Upper lobe of left lung (tissue), 6 donors: ENCODE measurements at regions not wholly inside any gene's neighbourhood (a gene's known extent, or its start where the extent isn't known, plus 50 kb on each side); places are given as distances from the start of the nearest gene placed in this dataset.

ENCODE experiments used
- ATAC-seq, 2 donors: fragments of 200-7000 bp; cut with Tn5 transposase; one replicate each; pipeline ENCODE4 v1.9.1; 2022; ENCODE audit warnings: mild to moderate bottlenecking in 2 of 2, moderate library complexity in 2 of 2; ENCODE audit not compliant: low FRiP score in 2 of 2
- DNase-seq, 2 donors: peaks; one replicate each; pipeline ENCODE4 v3.0.0-alpha.2; 2019 to 2020
- H3K27ac ChIP-seq, 4 donors: fragments of 200-600 bp; sonication (generic); one replicate each; pipeline ENCODE4 v1.5.1; 2016 to 2019
- H3K27me3 ChIP-seq, 4 donors: fragments of 200-600 bp; sonication (generic); one replicate each; pipeline ENCODE4 v1.5.1; 2017 to 2019
- H3K36me3 ChIP-seq, 4 donors: fragments of 200-600 bp; sonication (generic); one replicate each; pipeline ENCODE4 v1.5.1; 2016 to 2019
- H3K4me1 ChIP-seq, 4 donors: fragments of 200-600 bp; sonication (generic); one replicate each; pipeline ENCODE4 v1.5.1; 2018 to 2019
- H3K4me3 ChIP-seq, 4 donors: fragments of 200-600 bp; sonication (generic); one replicate each; pipeline ENCODE4 v1.5.1; 2017 to 2019; ENCODE audit warnings: mild to moderate bottlenecking in 2 of 4, moderate library complexity in 1 of 4
- H3K9me3 ChIP-seq, 4 donors: fragments of 200-600 bp; sonication (generic); one replicate each; pipeline ENCODE4 v1.5.1; 2018 to 2019
- CTCF ChIP-seq, 6 experiments: fragments of 450-650 bp in 4 of 6; fragments of 200-600 bp in 2 of 6; sonication (generic) in 2 of 6; IDR thresholded peaks; one replicate each; pipeline ENCODE4 v1.5.1; 2016 to 2019; ENCODE audit warnings: antibody characterized with exemption in 6 of 6
- EP300 ChIP-seq, 4 donors: sonication (generic); formaldehyde crosslinking; IDR thresholded peaks; one replicate each; pipeline ENCODE4 v1.5.1; 2017; ENCODE audit warnings: antibody characterized with exemption in 4 of 4, control low read depth in 2 of 4
- POLR2A ChIP-seq, 4 donors: fragments of 450-650 bp; IDR thresholded peaks; one replicate each; pipeline ENCODE4 v1.5.1; 2016 to 2017; ENCODE audit warnings: antibody characterized with exemption in 4 of 4, mild to moderate bottlenecking in 2 of 4
- POLR2AphosphoS5 ChIP-seq, 2 donors: sonication (generic); formaldehyde crosslinking; IDR thresholded peaks; one replicate each; pipeline ENCODE4 v1.5.1; 2017; ENCODE audit warnings: antibody characterized with exemption in 2 of 2
- WGBS, 2 donors: methylation state at CpG; one replicate each; pipeline ENCODE4 v1.1.5; 2017 to 2018; 5-methylcytosine and 5-hydroxymethylcytosine counted together
- donor health status: DM: no; HTN: no; CAD: no; lungs with moderate emphysema.
- donor health status: DM: no; HTN: yes; CAD: no; lungs with severe emphysema.

- ATAC-seq: no peak
- no peak for DNase-seq
- TF ChIP-seq CTCF (IDR thresholded peaks at IDR 0.05) (no peak), POLR2AphosphoS5 (IDR thresholded peaks at IDR 0.05) (no peak), EP300 (IDR thresholded peaks at IDR 0.05) (no peak)
- H3K27me3 ChIP-seq: no peaks in the 10 kb centered on the region
- H3K4me3 ChIP-seq: no peak overlapping the region
- no peaks in the 10 kb centered on the region for H3K36me3 ChIP-seq
- no peaks in the 10 kb centered on the region for H3K4me1 ChIP-seq
- no peaks in the 10 kb centered on the region for H3K9me3 ChIP-seq
- no peak overlapping the region for H3K27ac ChIP-seq
Measured at GRCh38 chr10:9656386-9656785, 1361.3 kb upstream of the CELF2 start.

GRCh38 chr10:9656996-9657395 lies 1360.7 kb upstream of the CELF2 start:
- no peak for TF ChIP-seq POLR2A (IDR thresholded peaks at IDR 0.05)
- TF ChIP-seq EP300 (IDR thresholded peaks at IDR 0.05): no peak
- TF ChIP-seq POLR2AphosphoS5 (IDR thresholded peaks at IDR 0.05): no peak
- no peak for TF ChIP-seq CTCF (IDR thresholded peaks at IDR 0.05)
- H3K4me1 ChIP-seq: no peaks in the 10 kb centered on the region
- DNase-seq (no peak), ATAC-seq (no peak)
- no peak overlapping the region for H3K4me3 ChIP-seq
- no peaks in the 10 kb centered on the region for H3K27me3 ChIP-seq
- WGBS, 2 donors: 48% methylated on average over 1 of the region's 1 CpG
- no peaks in the 10 kb centered on the region for H3K36me3 ChIP-seq
- H3K27ac ChIP-seq: no peak overlapping the region
- no peaks in the 10 kb centered on the region for H3K9me3 ChIP-seq

GRCh38 chr10:9657530-9657929 lies 1360.1 kb upstream of the CELF2 start:
- ATAC-seq: no peak
- Histone ChIP-seq H3K36me3 (no peaks in the 10 kb centered on the region), H3K4me1 (no peaks in the 10 kb centered on the region), H3K27ac (no peak overlapping the region), H3K27me3 (no peaks in the 10 kb centered on the region), H3K4me3 (no peak overlapping the region), H3K9me3 (no peaks in the 10 kb centered on the region)
- TF ChIP-seq EP300 (IDR thresholded peaks at IDR 0.05): no peak
- no peak for TF ChIP-seq CTCF (IDR thresholded peaks at IDR 0.05)
- TF ChIP-seq POLR2A (IDR thresholded peaks at IDR 0.05): no peak
- TF ChIP-seq POLR2AphosphoS5 (IDR thresholded peaks at IDR 0.05): no peak
- WGBS, 2 donors: 62 to 76% methylated on average over 2 of the region's 2 CpGs
- DNase-seq: no peak

GRCh38 chr10:9668411-9668810 lies 1349.3 kb upstream of the CELF2 start:
- Histone ChIP-seq H3K9me3 (no peaks in the 10 kb centered on the region), H3K4me3 (no peak overlapping the region), H3K36me3 (no peaks in the 10 kb centered on the region), H3K4me1 (no peaks in the 10 kb centered on the region), H3K27me3 (no peaks in the 10 kb centered on the region), H3K27ac (no peak overlapping the region)
- WGBS, 2 donors: 87 to 92% methylated on average over 3 of the region's 3 CpGs
- no peak for DNase-seq
- no peak for ATAC-seq
- TF ChIP-seq EP300 (IDR thresholded peaks at IDR 0.05): no peak
- no peak for TF ChIP-seq CTCF (IDR thresholded peaks at IDR 0.05)
- TF ChIP-seq POLR2A (IDR thresholded peaks at IDR 0.05): no peak
- no peak for TF ChIP-seq POLR2AphosphoS5 (IDR thresholded peaks at IDR 0.05)

GRCh38 chr10:9670911-9671310 lies 1346.8 kb upstream of the CELF2 start:
- TF ChIP-seq POLR2AphosphoS5 (IDR thresholded peaks at IDR 0.05) (no peak), EP300 (IDR thresholded peaks at IDR 0.05) (no peak), POLR2A (IDR thresholded peaks at IDR 0.05) (no peak), CTCF (IDR thresholded peaks at IDR 0.05) (no peak)
- no peak overlapping the region for H3K27ac ChIP-seq
- no peaks in the 10 kb centered on the region for H3K9me3 ChIP-seq
- DNase-seq: no peak
- H3K27me3 ChIP-seq: no peaks in the 10 kb centered on the region
- ATAC-seq: no peak
- 84 to 91% methylated on average over 3 of the region's 3 CpGs for WGBS, 2 donors
- H3K36me3 ChIP-seq: no peaks in the 10 kb centered on the region
- H3K4me3 ChIP-seq: no peak overlapping the region
- H3K4me1 ChIP-seq: no peaks in the 10 kb centered on the region
